HG03571 (cell line): ENCODE measurements at regions not wholly inside any gene's neighbourhood (a gene's known extent, or its start where the extent isn't known, plus 50 kb on each side); places are given as distances from the start of the nearest gene placed in this dataset.
"Not testable (repeated sequence)": the region's sequence is repeated elsewhere in the genome, so short reads cannot be mapped to it uniquely, and the experiment has no call there.

Experiments
- ATAC-seq: cut with Tn5 transposase; IDR thresholded peaks from one replicate; pipeline ENCODE4 v1.9.1; 2021; ENCODE audit not compliant: unreplicated experiment

GRCh38 chr2:16208241-16208797 is 268.0 kb downstream of the MYCN start:
- ATAC-seq: no peak

- no peak for ATAC-seq
Observed at GRCh38 chr2:16207611-16208010, 267.3 kb downstream of the MYCN start.

- ATAC-seq: no peak
Observed at GRCh38 chr2:16207151-16207550, 266.8 kb downstream of the MYCN start.

GRCh38 chr2:16206191-16206944 is 266.0 kb downstream of the MYCN start:
- ATAC-seq: no peak

- no peak for ATAC-seq
Observed at GRCh38 chr2:16205631-16206030, 265.3 kb downstream of the MYCN start.

GRCh38 chr2:16204886-16205620 is 264.7 kb downstream of the MYCN start:
- ATAC-seq: no peak

GRCh38 chr2:16204251-16204650 is 263.9 kb downstream of the MYCN start:
- no peak for ATAC-seq

GRCh38 chr2:16203691-16204090 is 263.3 kb downstream of the MYCN start:
- no peak for ATAC-seq

- no peak for ATAC-seq
Observed at GRCh38 chr2:16203069-16203468, 262.7 kb downstream of the MYCN start.

- ATAC-seq: no peak
Observed at GRCh38 chr2:16202266-16203020, 262.1 kb downstream of the MYCN start.

GRCh38 chr2:16201848-16202247 is 261.5 kb downstream of the MYCN start:
- ATAC-seq: no peak

GRCh38 chr2:16200554-16201193 is 260.3 kb downstream of the MYCN start:
- ATAC-seq: no peak

GRCh38 chr2:16199882-16200553 is 259.7 kb downstream of the MYCN start:
- ATAC-seq: no peak

GRCh38 chr2:16199241-16199640 is 258.9 kb downstream of the MYCN start:
- not testable (repeated sequence) for ATAC-seq

GRCh38 chr2:16198166-16198912 is 258.0 kb downstream of the MYCN start:
- no peak for ATAC-seq

GRCh38 chr2:16197504-16198147 is 257.3 kb downstream of the MYCN start:
- no peak for ATAC-seq

GRCh38 chr2:16196687-16197503 is 256.5 kb downstream of the MYCN start:
- no peak for ATAC-seq

- no peak for ATAC-seq
Observed at GRCh38 chr2:16195681-16196070, 255.3 kb downstream of the MYCN start.
